Left ventricle myocardium inferior (tissue), 1 donor: ENCODE measurements at regions not wholly inside any gene's neighbourhood (a gene's known extent, or its start where the extent isn't known, plus 50 kb on each side); places are given as distances from the start of the nearest gene placed in this dataset.

Source experiments
- DNase-seq: peaks from one replicate; pipeline ENCODE4 v3.0.0-alpha.2; 2020
- H3K27ac ChIP-seq: fragments of 200-600 bp; replicated peaks from 2 replicates; pipeline ENCODE4 v1.8.0; 2021
- H3K27me3 ChIP-seq: fragments of 200-600 bp; 2 replicates; pipeline ENCODE4 v1.8.0; 2021; ENCODE audit warnings: low read depth
- H3K36me3 ChIP-seq: fragments of 200-600 bp; 2 replicates; pipeline ENCODE4 v1.8.0; 2021
- H3K4me1 ChIP-seq: fragments of 200-600 bp; 2 replicates; pipeline ENCODE4 v1.8.0; 2021
- H3K4me3 ChIP-seq: fragments of 200-600 bp; 2 replicates; pipeline ENCODE4 v1.8.0; 2021; ENCODE audit warnings: mild to moderate bottlenecking, moderate library complexity
- H3K9me3 ChIP-seq: fragments of 200-600 bp; replicated peaks from 2 replicates; pipeline ENCODE4 v1.8.0; 2021
- intact Hi-C: fragments of 100-400 bp; cut with micrococcal nuclease; formaldehyde crosslinking; loops from one replicate; pipeline ENCODE4 v1.11.0; 2022
- TF ChIP-seq, protein P1 (sequence below): fragments of 200-600 bp; IDR thresholded peaks from 2 replicates; pipeline ENCODE4 v1.8.0; 2021; ENCODE audit warnings: antibody characterized with exemption, mild to moderate bottlenecking, borderline replicate concordance
- donor health status: DM: no; HTN: yes; CAD: no; lungs with severe emphysema.

DNA sequence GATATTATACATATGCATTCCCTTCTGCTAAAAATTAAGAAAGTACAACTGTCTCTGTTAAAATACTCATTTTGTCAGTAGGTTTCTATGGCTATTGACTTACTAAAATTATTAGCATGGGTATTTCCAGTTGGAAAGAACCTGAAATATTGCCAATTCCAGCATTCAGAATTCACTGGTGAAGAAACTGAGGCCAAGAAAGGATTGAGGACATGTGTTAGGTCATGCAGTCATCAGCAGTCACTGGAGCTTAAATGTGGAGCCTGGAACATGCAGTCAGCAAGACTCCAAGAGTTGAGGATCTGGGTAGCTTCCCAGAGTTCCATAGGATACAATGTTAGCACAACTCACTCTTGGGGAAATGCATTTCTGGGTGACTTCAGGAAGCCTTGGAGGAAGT is 1335.6 kb downstream of the AACS start:
- peaks cover 13% of the 10 kb centered on the region for H3K9me3 ChIP-seq
- H3K27ac ChIP-seq, result no peak overlapping the region
- no peaks in the 10 kb centered on the region for H3K36me3 ChIP-seq
- H3K27me3 ChIP-seq, result no peaks in the 10 kb centered on the region
- DNase-seq, result no peak
- no peak overlapping the region for H3K4me3 ChIP-seq
- intact Hi-C loops, result no loop called here
- no peaks in the 10 kb centered on the region for H3K4me1 ChIP-seq
- TF ChIP-seq, protein P1, sequence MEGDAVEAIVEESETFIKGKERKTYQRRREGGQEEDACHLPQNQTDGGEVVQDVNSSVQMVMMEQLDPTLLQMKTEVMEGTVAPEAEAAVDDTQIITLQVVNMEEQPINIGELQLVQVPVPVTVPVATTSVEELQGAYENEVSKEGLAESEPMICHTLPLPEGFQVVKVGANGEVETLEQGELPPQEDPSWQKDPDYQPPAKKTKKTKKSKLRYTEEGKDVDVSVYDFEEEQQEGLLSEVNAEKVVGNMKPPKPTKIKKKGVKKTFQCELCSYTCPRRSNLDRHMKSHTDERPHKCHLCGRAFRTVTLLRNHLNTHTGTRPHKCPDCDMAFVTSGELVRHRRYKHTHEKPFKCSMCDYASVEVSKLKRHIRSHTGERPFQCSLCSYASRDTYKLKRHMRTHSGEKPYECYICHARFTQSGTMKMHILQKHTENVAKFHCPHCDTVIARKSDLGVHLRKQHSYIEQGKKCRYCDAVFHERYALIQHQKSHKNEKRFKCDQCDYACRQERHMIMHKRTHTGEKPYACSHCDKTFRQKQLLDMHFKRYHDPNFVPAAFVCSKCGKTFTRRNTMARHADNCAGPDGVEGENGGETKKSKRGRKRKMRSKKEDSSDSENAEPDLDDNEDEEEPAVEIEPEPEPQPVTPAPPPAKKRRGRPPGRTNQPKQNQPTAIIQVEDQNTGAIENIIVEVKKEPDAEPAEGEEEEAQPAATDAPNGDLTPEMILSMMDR, result no peak

- H3K27me3 ChIP-seq, result no peaks in the 10 kb centered on the region
- intact Hi-C loops, result no loop called here
- no peak for DNase-seq
- no peaks in the 10 kb centered on the region for H3K36me3 ChIP-seq
- no peaks in the 10 kb centered on the region for H3K4me1 ChIP-seq
- H3K4me3 ChIP-seq, result no peak overlapping the region
- TF ChIP-seq, protein P1, result no peak
- H3K27ac ChIP-seq, result no peak overlapping the region
- no peaks in the 10 kb centered on the region for H3K9me3 ChIP-seq
Observed at GRCh38 chr12:126404293-126404881, 1339.2 kb downstream of the AACS start.

GRCh38 chr12:126418400-126418799 is 1353.2 kb downstream of the AACS start:
- no peaks in the 10 kb centered on the region for H3K36me3 ChIP-seq
- H3K9me3 ChIP-seq, result no peaks in the 10 kb centered on the region
- no peak overlapping the region for H3K4me3 ChIP-seq
- intact Hi-C loops, result no loop called here
- H3K27ac ChIP-seq, result no peak overlapping the region
- TF ChIP-seq, protein P1, result no peak
- H3K27me3 ChIP-seq, result peaks cover 2% of the 10 kb centered on the region
- no peak for DNase-seq
- H3K4me1 ChIP-seq, result no peaks in the 10 kb centered on the region

GRCh38 chr12:126419131-126419530 is 1353.9 kb downstream of the AACS start:
- Histone ChIP-seq H3K27me3 (peaks cover 7% of the 10 kb centered on the region), H3K9me3 (no peaks in the 10 kb centered on the region), H3K4me3 (no peak overlapping the region), H3K36me3 (no peaks in the 10 kb centered on the region), H3K4me1 (no peaks in the 10 kb centered on the region), H3K27ac (no peak overlapping the region)
- DNase-seq, result no peak
- TF ChIP-seq, protein P1, result no peak
- intact Hi-C loops, result no loop called here

DNA sequence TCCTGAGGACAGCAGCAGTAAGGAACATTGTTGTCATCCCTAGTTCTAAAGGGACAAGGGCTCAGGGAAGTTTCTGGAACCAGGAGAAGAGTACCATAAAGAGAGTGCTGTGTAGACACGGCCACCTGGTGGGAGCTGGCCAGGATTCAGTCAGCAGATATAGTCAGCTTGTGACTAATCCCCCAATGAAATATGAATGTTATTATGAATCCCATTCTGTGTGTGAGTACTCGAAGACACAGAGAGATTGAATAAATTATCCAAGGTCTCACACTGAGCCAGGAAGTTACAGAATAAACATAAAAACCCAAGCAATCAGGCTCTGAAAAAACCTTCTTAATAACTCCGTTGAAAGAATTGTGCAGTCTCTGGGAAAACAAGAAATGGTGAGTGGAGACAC is 1359.5 kb downstream of the AACS start:
- TF ChIP-seq, protein P1, result no peak
- no peak overlapping the region for H3K4me3 ChIP-seq

More for the DNA sequence above, 1359.5 kb downstream of the AACS start:
- no peak overlapping the region for H3K27ac ChIP-seq
- no peak for DNase-seq
- peaks cover 29% of the 10 kb centered on the region for H3K27me3 ChIP-seq
- intact Hi-C loops, result loop anchor here (10.0 kb wide), 1 partner anchor 810 kb away; no protein-coding TSS in a partner anchor
- H3K36me3 ChIP-seq, result no peaks in the 10 kb centered on the region
- peaks cover 5% of the 10 kb centered on the region for H3K9me3 ChIP-seq
- H3K4me1 ChIP-seq, result no peaks in the 10 kb centered on the region
